ENCODE measurements at regions not wholly inside any gene's neighbourhood (a gene's known extent, or its start where the extent isn't known, plus 50 kb on each side); places are given as distances from the start of the nearest gene placed in this dataset.

DNA sequence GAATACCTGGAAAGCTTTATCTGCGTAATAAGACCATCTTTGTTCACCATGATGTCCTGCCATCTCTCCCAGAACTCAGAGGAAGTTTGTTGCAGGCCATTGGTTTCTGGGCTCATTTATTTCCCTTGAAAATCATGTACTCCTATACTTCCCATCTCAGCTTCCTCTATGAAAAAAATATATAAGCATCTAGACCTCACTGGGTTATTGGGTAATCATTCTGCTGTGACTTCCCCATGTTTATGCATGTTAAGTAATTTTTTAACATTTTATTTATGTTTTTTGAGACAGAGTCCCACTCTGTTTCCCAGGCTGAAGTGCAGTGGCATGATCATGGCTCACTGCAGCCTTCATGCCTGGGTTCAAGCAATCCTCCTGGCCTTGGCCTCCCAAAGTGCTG, 184.5 kb downstream of the ZPLD1 start:
- TF ChIP-seq CTCF (conservative IDR thresholded peaks at IDR 0.05; ENCODE audit: low read depth, low read length): no peak
- DNase-seq (ENCODE audit: low read depth): no peak
- H3K4me3 ChIP-seq (ENCODE audit: low read depth, low read length): no peak overlapping the region

DNA sequence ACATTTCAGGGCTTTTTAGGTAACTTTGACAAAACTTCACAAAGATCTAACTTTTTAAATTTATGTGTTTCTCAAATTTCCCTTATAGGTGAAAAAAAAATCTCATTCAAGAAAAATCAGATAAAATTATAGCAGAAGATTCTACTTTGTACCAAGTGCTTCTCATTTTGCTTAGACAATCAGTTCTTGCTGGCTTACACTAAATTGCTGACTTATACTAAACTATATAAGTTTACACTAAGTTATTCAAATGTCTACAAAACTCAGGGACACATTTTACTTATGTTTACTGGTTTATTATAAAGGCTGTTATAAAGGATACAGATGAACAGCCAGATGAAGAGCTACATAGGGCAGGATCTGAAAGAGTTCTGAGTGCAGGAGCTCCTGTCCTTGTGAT, 195.1 kb downstream of the ZPLD1 start:
- TF ChIP-seq CTCF (conservative IDR thresholded peaks at IDR 0.05; ENCODE audit: low read depth, low read length): no peak

GRCh38 chr3:102630531-102630930, 195.7 kb downstream of the ZPLD1 start:
- no peak overlapping the region for H3K4me3 ChIP-seq (ENCODE audit: low read depth, low read length)
- TF ChIP-seq CTCF (conservative IDR thresholded peaks at IDR 0.05; ENCODE audit: low read depth, low read length): no peak
- no peak for DNase-seq (ENCODE audit: low read depth)

More for the DNA sequence above, 195.1 kb downstream of the ZPLD1 start:
- H3K4me3 ChIP-seq (ENCODE audit: low read depth, low read length): no peak overlapping the region
- no peak for DNase-seq (ENCODE audit: low read depth)

GRCh38 chr3:102643546-102643945, 208.7 kb downstream of the ZPLD1 start:
- no peak overlapping the region for H3K4me3 ChIP-seq (ENCODE audit: low read depth, low read length)
- TF ChIP-seq CTCF (conservative IDR thresholded peaks at IDR 0.05; ENCODE audit: low read depth, low read length): no peak
- no peak for DNase-seq (ENCODE audit: low read depth)

GRCh38 chr3:102646557-102646956, 211.7 kb downstream of the ZPLD1 start:
- DNase-seq (ENCODE audit: low read depth): no peak
- TF ChIP-seq CTCF (conservative IDR thresholded peaks at IDR 0.05; ENCODE audit: low read depth, low read length): no peak
- H3K4me3 ChIP-seq (ENCODE audit: low read depth, low read length): no peak overlapping the region

DNA sequence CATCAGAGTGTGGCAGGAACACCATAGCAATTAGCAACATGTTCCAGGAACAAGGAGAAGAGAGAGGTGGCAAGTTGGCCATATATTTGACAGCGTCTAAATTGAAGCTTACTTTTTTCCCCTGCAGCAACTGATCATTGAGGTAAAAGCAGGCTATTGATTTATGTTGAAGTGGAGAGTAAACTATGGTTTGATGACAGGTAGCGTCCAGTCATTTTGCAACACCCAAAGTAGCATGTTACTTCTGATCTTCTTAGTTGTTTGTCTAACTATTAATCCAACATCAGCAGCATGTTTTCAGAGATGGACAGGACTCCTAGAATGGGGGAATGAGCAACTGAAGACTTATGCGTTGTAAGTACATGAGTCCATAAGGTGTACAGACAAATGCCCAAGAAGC, 225.8 kb downstream of the ZPLD1 start:
- no peak overlapping the region for H3K4me3 ChIP-seq (ENCODE audit: low read depth, low read length)
- no peak for DNase-seq (ENCODE audit: low read depth)
- TF ChIP-seq CTCF (conservative IDR thresholded peaks at IDR 0.05; ENCODE audit: low read depth, low read length): no peak

GRCh38 chr3:102661707-102662497, 227.1 kb downstream of the ZPLD1 start:
- TF ChIP-seq CTCF (conservative IDR thresholded peaks at IDR 0.05; ENCODE audit: low read depth, low read length): no peak
- H3K4me3 ChIP-seq (ENCODE audit: low read depth, low read length): no peak overlapping the region
- DNase-seq (ENCODE audit: low read depth): no peak
